Activated CD4-positive, alpha-beta T cell treated with anti-CD3 and anti-CD28 coated beads, Interleukin-2, amount 50 U/mL, for 4 hours (primary cell): ENCODE measurements at regions not wholly inside any gene's neighbourhood (a gene's known extent, or its start where the extent isn't known, plus 50 kb on each side); places are given as distances from the start of the nearest gene placed in this dataset.
"Not testable (repeated sequence)": the region's sequence is repeated elsewhere in the genome, so short reads cannot be mapped to it uniquely, and the experiment has no call there.

Experiments
- DNase-seq, 2 experiments: peaks; one replicate each; pipeline ENCODE4 v3.0.0-alpha.2; 2020

DNA sequence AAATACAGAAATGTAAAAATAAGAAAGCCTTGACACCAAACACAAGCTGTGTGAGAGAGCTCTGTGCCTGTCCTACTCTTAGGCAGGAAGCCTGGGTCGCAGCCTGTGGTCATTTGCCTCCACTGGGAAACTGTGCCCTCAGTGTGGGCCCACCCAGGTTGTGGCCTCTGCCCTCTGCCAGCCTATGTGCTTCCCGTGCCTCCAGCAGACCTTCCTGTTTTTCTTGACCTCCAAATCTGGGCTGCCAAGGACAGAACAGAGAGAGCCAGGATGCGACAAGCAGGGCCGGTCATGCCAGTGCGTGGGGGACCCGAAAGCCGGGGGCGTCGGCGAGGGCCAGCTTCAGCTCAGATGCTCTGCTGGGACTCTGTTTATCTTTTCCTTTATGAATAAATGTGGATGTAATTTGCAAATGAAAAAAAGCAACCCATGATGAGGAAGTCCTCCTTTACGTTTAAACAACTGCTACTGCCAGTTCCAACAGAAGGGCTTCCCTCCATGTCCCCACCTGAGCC, 189.2 kb upstream of the EXOC2 start:
- no peak for DNase-seq

DNA sequence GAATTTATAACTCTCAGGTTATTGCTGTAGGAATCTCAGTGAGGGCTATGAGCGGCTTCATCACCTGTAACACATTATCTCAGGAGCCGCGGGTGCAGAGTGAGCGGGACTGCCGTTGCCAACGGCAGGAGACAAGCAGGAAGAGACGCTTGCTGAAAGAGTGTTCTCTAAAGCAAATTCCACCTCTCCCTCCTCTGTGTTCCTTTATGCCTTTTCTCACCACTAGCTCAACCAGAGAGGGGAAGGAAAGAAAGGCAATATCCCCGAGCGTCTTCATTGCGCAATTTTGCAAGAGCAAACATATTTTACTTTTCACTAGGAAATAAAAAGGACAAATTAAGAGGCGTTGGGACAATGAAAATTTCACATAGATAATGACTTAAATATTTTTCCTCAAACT, 185.2 kb upstream of the EXOC2 start:
- DNase-seq = no peak

DNA sequence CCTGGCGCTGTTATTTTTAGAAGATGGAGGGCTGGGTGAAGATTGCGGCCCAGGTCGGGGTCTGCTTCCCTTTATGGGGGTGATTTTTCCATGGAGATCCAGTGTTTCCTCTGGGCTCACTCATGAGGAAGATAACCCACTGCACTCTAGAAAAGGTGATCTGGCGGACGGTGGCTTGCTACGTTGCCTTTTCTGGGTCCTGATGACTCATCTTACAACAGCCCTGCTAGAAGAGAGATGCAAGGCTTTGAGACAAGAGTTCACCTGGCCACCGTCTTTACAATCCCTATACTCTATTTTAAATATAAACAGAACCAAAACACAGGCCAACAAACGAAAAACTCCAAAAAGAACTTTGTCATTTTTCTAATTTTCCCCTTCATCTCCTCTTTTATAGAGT, 182.1 kb upstream of the EXOC2 start:
- DNase-seq = no peak

DNA sequence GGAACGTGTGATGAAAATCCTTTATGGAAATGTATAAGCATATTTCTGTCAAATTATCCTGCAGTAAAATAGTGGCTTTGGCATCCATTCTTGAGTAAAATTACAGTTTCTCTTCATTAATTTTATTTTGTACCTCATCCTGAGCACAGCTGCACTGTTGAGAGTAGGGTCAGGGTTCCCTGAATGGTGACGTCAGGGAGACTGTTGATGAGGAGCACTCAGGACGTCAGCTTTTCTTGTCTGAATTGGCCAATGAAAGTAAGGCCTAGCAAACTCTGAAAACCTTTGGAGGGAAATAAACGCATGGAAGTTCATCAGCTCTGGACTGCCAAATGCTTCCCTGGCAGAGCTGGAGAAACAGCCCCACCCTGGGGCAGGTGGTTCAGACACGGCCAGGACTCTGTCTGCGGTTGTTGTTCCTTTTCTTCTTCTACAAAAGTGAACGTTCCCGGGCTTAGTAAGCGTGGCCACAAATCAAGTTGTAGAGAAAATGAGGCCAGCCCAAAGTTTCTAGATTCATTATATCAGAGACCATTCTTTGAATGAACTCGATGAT, 179.7 kb upstream of the EXOC2 start:
- no peak for DNase-seq

DNA sequence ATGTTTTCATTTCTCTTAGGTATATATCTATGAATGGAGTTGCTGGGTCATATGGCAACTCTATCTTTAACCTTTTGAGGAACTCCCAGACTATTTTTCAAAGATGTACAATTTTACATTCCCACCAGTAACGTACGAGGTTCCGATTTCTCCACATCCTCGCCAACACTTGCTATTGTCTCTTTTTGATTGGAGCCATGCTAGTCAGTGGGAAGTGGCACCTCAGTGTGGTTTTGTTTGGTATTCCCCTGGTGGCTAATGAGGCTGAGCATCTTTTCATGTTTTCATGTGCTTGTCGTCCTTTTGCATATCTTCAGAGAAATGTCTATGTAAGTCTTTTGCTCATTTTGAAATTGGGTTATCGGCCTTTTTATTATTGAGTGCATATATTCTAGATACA, 178.6 kb upstream of the EXOC2 start:
- no peak for DNase-seq

DNA sequence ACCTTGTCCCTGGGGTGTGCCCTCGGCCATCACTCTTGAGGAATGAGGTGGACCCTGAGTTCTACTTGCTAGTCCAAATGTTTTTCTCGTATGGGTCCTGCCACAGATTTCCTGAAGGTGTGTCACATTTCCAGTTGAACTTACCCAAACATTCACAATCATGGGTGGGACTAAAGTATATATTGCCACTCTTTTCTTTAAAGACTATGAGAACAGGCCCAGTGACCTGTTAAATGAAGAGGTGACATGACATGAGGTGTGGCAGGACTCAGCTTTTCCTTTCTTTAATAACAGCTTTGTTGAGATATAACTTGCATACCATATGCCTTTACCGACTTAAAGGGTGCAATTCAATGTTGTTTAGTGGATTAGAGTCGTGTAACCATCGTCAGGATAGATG, 177.2 kb upstream of the EXOC2 start:
- DNase-seq = no peak

DNA sequence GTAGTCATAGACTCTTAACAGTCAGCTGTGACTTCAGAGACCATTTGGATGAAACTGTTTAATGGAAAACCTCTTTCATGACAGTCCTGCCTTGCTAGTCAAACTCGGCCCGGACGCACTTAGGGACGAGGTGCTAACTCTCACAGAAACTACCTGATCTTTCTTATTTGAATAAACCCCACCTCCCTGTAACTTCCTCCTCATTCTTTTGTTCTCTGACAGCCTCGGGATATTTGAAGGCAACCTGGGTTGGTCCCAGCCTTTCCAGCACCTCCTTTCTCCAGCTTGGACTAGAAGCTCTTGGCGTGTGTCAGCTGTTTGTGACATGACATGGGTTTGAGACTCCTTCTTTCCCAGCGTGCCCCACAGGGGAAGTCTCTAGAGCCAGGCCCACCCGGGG, 175.3 kb upstream of the EXOC2 start:
- DNase-seq = no peak

DNA sequence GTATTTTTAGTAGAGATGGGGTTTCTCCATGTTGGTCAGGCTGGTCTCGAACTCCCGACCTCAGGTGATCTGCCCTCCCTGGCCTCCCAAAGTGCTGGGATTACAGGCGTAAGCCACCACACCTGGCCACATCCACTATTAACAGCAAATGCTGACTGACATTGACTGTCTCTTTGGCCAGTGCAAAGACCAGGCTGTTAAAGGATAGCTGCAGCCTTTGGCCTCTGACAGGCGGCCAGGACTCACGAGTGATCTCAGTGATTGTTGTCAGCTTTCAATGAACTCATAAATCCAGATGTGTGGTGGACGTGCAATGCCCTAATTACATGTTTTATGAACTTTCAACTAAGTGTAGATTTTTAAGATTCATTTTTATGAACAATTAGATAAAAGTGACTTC, 174.4 kb upstream of the EXOC2 start:
- no peak for DNase-seq

DNA sequence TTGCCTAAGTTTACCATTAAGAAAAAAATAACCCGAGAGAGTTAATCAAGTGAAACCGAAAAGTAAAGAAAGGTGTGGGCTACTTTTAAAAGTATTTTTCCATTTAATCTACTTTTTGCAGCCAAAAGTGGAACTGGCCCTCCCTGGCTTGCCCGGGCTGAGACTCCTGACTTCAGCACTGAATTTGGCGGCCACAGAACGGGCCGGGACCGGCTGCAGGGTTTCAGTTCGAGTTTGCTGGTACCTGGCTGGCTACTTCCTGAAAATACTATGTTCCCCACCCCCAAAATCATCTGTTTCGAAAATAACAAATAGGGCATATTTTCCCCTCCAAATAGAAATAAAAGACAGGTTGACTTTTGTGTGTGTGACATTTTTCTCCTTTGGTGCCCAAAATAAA, 173.4 kb upstream of the EXOC2 start:
- no peak for DNase-seq

DNA sequence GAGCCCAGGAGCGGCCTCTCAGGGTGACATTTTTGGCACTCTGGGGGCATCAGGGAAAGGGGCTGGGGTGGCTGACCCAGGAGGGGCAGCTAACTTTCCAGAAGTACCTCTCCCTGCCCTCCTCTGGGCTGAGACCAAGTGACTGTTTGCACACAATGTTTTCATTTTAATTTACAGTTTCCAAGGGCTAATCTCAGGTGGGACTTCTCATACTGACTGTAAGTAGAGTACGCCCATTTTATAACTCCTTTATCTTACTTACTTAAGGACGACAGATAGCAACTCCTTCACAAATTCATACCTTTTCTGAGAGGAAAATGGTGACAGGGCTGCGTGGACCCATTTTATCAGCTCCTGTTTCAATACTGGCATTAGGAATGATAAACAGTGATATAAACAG, 172.9 kb upstream of the EXOC2 start:
- DNase-seq = no peak

DNA sequence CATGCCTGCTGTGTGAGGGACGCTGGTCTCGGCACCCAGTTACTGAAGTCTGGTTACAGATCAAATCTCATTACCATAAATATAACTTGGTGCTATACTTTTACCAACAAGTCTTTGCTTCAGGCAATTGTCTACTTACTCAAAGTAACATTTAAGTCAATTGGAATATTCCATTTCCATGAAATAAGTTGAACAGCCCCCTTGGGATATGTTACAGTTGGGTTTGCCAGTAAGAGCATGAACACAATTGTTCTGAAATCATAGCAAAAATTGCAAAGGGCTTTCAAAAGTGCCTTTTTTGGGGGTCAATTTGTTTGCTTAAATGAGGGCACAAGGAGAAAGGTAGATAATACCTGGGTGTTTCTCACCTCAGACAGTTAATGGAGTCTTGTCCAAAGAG, 170.9 kb upstream of the EXOC2 start:
- no peak for DNase-seq

DNA sequence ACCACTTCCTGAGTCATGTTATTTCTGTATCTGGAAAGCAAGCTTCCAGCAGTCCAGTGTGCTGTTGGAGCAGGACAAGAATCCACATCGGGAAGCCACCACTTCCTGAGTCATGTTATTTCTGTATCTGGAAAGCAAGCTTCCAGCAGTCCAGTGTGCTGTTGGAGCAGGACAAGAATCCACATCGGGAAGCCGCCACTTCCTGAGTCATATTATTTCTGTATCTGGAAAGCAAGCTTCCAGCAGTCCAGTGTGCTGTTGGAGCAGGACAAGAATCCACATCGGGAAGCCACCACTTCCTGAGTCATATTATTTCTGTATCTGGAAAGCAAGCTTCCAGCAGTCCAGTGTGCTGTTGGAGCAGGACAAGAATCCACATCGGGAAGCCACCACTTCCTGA, 170.2 kb upstream of the EXOC2 start:
- not testable (repeated sequence) for DNase-seq

DNA sequence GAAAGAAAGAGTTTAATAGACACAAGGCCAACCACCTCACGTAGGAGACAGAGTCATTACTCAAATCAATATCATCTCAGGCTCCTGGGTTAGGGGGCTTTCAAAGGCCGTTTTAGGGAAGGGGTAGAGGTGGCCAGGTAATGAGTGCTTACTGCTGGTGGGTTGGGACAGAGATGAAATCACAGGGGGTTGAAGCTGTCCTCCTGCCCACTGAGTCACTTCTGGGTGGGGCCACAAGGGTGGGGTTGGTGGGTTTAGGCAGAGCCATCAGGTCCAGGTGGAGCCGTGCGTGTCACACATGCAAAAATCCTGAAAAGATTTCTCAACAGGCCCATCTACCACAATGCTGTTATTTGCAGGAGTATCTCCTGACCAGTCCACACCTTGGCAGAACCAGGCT, 167.0 kb upstream of the EXOC2 start:
- DNase-seq = no peak

DNA sequence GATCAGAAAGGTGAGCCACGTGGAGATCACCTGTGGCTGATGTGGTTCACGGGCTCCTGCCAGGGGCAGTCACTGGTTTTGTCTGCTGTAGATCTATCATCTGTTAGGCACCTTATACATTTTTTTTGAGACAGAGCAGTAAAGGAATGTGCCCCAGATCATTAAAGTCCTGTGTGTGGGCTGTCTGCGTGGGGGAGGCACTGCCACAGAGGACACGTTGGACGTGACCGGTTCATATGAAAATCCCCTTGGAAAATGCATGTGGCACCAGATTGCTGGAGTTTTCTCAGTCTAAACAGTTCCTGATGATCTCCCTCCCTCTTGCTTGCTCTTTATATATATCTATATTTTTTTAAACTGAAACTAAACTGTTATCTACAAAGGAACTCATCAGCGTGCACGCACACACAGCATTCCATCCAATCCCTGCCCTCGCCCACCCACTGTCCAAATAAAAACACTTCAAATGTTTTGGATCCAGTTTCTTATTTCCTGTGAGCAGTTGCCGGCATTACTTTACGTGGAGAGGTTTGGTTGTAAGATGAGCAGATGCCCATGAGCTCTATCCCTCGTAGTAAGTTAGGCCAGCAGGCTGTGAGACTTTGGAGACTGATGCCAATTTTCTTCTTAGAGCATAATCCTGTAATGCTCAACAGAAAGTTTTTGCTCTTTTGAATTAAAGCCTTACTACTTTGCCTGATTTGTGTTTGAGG, 161.6 kb upstream of the EXOC2 start:
- no peak for DNase-seq

DNA sequence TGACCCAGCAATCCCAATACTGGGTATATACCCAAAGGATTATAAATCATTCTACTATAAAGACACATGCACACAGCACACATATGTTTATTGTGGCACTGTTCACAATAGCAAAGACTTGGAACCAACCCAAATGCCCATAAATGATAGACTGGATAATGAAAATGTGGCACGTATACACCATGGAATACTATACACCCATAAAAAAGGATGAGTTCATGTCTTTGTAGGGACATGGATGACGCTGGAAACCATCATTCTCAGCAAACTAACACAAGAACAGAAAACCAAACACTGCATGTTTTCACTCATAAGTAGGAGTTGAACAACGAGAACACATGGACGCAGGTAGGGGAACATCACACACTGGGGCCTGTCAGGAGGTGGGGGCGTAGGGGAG, 159.3 kb upstream of the EXOC2 start:
- DNase-seq = not testable (repeated sequence)

DNA sequence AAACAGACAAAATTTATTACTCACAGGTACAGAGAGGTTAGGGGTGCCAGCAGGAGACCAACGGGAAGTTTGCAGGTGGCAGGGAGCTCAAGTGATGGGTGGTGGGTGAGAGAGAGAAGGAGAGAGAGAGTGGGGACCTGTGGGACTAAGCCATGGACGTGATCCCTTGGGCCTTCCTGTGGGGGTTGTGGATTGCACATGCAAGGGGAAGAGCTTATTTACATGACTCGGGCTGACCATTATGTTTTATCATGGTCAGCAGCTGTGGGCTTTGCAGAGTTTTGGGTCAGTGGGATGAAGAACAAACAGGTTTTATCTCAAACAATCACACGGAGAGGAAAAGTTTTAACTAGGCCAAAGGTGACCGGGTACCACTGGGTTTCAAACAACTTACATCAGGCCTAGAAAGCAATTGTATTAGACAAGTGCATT, 156.2 kb upstream of the EXOC2 start:
- no peak for DNase-seq

DNA sequence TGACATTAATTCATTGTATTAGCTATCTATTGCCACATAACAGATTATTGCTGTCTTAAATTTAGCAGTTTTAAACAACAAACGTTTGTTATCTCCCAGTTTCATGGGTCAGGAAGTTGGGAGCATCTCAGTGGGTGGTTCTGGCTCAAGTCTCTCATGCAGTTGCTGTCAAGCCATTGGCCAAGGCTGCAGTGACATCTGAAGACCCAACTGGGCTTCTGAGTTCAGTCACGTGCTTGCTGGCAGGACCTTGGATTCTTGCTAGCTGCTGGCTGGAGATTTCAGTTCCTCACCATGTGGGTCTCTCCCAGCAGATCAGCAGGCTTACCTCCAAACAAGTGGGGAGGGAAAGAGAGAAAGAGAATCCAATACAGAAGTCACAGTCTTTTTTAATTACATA, 152.6 kb upstream of the EXOC2 start:
- no peak for DNase-seq

DNA sequence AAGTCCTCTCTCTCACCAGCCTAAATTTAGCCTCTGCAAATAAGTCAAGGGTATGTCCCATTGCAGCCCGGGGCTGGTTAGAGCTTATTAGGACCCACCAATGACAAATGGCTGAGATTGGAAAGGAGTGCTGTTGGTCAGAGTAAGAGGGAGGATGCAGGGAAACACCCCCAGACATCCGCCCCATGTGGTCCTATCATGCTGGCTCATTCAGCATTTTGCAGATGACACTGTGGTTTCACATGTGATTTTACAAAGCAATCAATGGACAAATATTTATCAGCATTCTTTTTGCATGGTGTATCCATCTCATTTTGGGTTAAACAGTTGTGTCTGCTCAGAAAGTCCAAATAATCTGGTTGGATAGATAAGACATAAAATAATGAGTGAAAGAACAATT, 152.2 kb upstream of the EXOC2 start:
- DNase-seq = no peak

DNA sequence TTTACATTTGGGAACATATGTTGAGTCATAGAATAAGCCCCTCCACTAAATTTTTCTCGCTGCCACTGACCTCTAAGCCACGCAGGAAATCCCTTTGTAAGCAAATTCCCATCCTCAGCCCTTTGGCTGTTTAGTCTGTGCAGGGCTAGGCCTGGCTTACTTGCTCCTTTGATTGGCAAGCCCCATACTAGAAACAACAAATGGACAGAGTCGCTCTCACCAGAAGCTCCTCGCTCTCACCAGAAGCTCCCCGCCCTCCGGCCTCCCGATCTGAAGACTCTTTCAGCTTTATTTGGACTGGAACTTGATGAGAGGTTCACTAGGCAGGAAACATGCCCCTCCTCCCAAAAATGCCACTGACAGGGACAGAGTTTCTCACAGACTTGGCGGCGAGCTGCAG, 149.2 kb upstream of the EXOC2 start:
- DNase-seq = no peak

DNA sequence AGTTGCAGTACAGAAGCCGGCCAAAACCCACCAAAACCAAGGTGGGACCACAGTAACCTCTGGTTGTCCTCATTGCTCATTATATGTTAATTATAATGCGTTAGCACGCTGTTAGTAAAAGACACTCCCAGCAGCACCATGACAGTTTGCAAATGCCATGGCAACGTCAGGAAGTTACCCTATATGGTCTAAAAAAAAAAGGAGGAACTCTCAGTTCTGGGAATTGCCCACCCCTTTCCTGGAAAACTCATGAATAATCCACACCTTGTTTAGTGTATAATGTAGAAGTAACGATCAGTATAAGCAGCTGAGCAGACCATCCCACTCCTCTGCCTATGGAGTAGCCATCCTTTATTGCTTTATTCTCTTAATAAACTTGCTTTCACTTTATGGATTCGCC, 148.6 kb upstream of the EXOC2 start:
- DNase-seq = no peak

DNA sequence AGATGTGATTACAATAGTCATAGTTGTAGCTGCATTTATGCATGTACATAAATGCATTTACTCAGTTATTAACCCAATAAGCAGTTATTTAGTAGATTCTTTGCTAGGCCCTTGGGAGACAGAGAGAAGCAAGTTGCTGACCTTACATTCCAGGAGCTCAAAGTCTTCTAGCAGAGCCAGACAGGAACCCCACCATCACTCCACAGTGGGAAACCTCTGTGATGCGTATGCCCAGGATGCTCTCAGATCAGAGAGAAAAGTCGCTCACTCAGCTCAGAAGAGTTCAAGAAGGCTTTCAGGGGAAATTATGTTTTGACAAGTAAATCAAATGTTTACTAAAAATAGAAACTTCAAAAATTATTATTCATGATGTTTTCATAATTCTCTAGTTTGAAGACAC, 146.3 kb upstream of the EXOC2 start:
- no peak for DNase-seq

DNA sequence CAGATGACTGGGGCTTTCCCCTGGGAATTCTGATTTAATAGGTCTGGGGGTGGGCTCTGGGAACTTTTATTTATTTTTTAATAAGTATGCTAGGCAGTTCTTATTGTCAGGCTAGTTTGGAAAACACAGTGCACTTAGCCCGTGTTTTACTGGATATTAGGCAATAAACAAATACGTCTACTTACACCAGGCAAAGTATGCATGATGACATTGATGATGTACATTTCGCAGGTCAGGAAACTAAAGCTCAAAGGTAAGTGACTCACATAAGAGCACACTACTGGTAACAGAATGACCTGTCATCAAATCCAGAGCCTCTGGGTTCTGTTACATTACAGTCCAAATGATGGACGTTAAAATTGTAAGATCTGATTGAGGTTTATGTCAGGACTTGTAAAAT, 144.4 kb upstream of the EXOC2 start:
- DNase-seq = no peak

DNA sequence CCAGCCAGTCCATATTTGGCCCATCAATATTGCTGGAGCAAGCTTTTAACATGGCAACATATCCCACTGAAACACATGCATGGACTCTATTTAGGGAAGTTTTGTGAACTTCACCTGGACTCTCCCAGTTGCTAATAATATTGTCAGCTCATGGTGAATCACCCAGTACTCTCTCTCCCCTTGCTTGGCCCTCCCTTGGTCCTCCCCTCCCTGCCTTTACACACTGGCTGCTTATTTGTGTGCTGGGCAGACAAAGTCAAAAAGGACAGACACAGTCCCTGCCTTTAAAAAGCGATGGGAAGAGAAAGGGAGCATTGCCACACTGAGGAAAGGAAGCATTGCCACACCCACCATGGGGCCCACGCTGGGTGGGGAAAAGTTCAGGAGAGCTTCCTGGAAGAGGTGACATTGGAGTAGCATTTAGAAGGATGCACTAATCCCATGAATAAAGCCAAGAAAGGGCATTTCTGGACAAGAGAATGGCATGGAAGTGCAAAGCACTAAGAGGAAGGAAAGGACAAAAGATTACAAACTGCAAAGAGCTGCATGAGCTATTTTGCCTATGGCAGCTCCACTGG, 143.4 kb upstream of the EXOC2 start:
- no peak for DNase-seq

DNA sequence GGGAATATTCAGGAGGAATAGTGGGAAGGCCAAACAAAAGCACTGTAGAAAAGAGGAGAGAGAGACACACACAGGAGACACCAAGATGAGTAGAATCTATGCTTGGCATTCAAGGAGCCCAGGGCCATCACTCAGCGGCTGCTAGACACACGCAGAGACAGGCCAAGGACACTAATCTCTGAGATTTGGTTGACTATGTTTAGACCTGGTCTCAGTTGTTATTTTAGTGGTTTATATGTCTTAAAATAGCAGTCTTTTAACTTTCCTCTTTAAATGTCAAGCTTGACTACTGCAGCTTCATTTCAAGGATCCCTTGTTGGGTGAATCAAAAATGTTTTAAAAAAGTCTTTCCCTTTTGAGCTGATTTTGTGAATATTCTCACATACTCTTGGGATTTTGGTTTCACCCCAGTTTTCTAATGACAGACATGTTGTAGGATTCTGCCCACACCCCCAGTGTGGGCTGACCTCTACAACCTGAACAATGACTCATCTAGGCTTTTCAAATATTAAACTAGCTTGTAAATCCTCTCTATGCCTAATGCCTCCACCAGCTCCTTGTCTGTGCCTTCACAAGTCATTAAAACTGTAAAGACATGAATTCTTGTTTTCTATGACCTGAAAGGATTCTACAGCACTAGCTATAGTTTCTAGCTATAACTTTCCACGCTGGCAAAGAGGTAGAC, 142.7 kb upstream of the EXOC2 start:
- DNase-seq = no peak
